ACC112 (cell line): ENCODE measurements at regions not wholly inside any gene's neighbourhood (a gene's known extent, or its start where the extent isn't known, plus 50 kb on each side); places are given as distances from the start of the nearest gene placed in this dataset.

Source experiments
- H2AFZ ChIP-seq: fragments of 200-600 bp; sonication (generic); one replicate; pipeline ENCODE4 v1.6.0; 2017; ENCODE audit warnings: antibody characterized with exemption, low read length; ENCODE audit not compliant: unreplicated experiment
- H3K27ac ChIP-seq: fragments of 200-600 bp; sonication (generic); 2 replicates; pipeline ENCODE4 v1.5.1; 2014; ENCODE audit warnings: low read depth, mild to moderate bottlenecking, antibody characterized with exemption, low read length, moderate library complexity
- H3K27me3 ChIP-seq: fragments of 200-600 bp; sonication (generic); 2 replicates; pipeline ENCODE4 v1.6.1; 2014; ENCODE audit warnings: mild to moderate bottlenecking, antibody characterized with exemption, low read length, moderate library complexity, mixed read lengths; ENCODE audit not compliant: insufficient read depth
- H3K36me3 ChIP-seq: fragments of 200-600 bp; sonication (generic); 2 replicates; pipeline ENCODE4 v1.6.1; 2016; ENCODE audit warnings: mild to moderate bottlenecking, antibody characterized with exemption, low read length, moderate library complexity, mixed read lengths; ENCODE audit not compliant: insufficient read depth
- H3K4me1 ChIP-seq: fragments of 200-600 bp; sonication (generic); one replicate; pipeline ENCODE4 v1.6.1; 2016; ENCODE audit warnings: low read length, mixed read lengths; ENCODE audit not compliant: insufficient read depth, unreplicated experiment, control insufficient read depth
- H3K4me3 ChIP-seq: fragments of 200-600 bp; sonication (generic); 2 replicates; pipeline ENCODE4 v1.5.1; 2014; ENCODE audit warnings: mild to moderate bottlenecking, low read depth, low read length
- H3K79me2 ChIP-seq: fragments of 200-600 bp; sonication (generic); one replicate; pipeline ENCODE4 v1.6.0; 2016; ENCODE audit warnings: low read length; ENCODE audit not compliant: control insufficient read depth, unreplicated experiment, insufficient read depth

DNA sequence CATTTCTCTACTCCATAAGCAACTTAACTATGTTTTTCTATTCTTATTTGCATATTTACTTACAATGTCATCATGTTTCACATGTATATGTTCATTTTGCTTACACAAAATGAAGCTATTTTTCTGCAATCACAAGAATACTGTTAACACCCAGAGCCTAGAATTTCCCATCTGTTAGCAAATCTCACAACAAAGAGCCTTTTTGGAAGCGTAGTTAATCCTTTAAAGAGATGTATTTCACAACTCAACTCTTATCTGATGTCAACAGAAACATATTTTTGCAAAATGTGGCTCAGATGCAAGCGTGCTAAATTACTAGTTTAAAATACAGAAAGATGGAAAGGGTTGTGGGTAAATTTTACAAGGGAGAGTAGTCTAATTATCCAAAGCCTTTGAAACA is 110.6 kb upstream of the COL1A2 start:
- no peak overlapping the region for H3K27ac ChIP-seq
- no peaks in the 10 kb centered on the region for H3K27me3 ChIP-seq
- H3K4me3 ChIP-seq, result no peak overlapping the region
- no peak overlapping the region for H2AFZ ChIP-seq
- H3K79me2 ChIP-seq, result no peaks in the 10 kb centered on the region
- H3K36me3 ChIP-seq, result no peaks in the 10 kb centered on the region
- no peaks in the 10 kb centered on the region for H3K4me1 ChIP-seq

DNA sequence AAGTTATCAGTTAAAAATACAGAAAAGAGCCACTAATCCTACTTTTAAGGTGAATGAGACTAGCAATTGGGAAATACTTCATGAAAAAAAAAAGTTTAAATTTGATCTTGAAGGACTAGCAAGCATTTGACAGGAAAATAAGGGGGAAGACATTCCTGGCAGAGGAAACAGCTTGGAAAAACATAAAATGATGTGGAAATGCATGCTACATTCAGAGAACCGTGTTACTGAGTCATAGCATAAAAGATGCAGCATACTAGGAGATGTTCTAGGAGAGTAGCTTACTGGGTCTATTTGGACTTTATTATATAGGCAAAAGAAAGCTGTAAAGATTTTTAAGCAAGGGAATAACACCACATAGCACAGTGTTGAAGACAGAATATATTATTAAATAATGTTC is 108.6 kb upstream of the COL1A2 start:
- no peaks in the 10 kb centered on the region for H3K4me1 ChIP-seq
- H3K27ac ChIP-seq, result no peak overlapping the region
- H3K79me2 ChIP-seq, result no peaks in the 10 kb centered on the region
- H3K4me3 ChIP-seq, result no peak overlapping the region
- no peaks in the 10 kb centered on the region for H3K36me3 ChIP-seq
- no peak overlapping the region for H2AFZ ChIP-seq
- H3K27me3 ChIP-seq, result no peaks in the 10 kb centered on the region

DNA sequence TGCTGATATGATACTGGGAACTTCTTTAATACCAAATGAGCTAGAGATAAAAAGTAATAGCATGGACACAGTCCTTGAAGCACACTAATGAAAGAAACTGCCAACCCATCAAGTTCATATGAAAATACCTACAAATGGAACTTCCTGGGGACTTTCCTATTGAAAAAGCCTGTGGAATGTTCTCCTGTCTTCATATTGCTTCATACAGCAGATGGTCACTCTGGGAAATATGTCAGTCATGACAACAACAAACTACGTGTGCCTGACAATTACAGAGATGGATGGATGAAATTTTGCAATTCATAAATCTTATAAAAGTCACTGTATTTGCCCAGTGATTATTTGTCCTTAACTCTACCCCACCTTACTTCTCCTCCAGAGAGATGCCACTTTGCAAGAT is 106.6 kb upstream of the COL1A2 start:
- Histone ChIP-seq H3K27ac (no peak overlapping the region), H3K4me3 (no peak overlapping the region), H3K27me3 (no peaks in the 10 kb centered on the region), H3K36me3 (no peaks in the 10 kb centered on the region), H2AFZ (peak overlapping the region; percentile 15), H3K79me2 (no peaks in the 10 kb centered on the region), H3K4me1 (no peaks in the 10 kb centered on the region)

DNA sequence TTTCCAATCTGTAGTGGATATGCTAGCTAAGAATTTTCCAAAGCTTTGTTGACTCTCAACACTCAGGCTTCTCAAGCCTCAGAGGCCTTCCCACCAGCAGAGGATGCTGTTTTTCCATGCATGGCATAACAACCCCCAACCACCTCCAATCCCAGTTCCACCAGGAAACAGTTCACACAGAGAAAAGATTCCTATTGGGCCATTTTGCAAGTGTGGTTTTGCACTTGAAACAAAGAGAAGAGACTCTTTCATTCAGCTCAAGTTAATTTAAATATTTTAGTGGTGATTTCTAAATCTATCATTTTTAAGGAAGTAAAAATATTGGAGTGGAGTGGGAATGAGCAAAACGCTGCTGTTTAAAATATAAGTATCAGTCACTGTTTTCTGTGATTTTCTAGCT is 105.6 kb upstream of the COL1A2 start:
- no peaks in the 10 kb centered on the region for H3K27me3 ChIP-seq
- H2AFZ ChIP-seq, result peak overlapping the region; percentile 35
- H3K4me1 ChIP-seq, result peaks cover 2% of the 10 kb centered on the region
- H3K36me3 ChIP-seq, result no peaks in the 10 kb centered on the region
- H3K4me3 ChIP-seq, result no peak overlapping the region
- no peak overlapping the region for H3K27ac ChIP-seq
- no peaks in the 10 kb centered on the region for H3K79me2 ChIP-seq

DNA sequence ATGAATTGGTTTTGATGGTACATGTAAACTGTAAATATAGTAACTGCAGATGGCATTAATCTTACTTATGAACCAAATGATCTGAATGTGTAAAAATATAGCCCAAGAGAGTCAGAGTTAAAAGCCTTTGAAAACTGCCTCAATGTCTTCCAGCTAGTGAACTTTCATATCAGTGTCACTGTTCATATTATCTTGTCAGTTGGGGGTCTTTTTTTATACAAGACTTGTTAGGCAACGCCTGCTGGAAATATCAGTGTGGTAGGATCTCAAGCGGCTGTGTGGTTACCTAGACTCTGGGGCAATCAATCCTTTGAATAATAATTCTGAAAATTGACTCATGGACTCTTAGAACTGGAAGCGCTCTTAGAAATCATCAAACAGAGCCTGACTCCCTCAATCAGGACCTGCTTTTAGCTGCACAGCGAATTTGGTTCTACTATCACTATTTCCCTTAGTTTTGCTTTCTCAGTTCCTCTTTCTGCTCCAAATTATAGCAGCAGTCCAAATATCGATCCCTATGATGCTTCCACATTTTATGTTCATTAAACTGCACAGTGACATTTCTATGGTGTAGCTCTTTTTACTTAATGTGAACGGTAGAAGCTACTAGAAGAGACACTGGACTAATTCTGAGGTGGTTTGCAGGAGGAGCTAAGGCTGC is 100.1 kb upstream of the COL1A2 start:
- Histone ChIP-seq H2AFZ (peak overlapping the region; percentile 66), H3K4me3 (peak overlapping the region; percentile 75), H3K36me3 (no peaks in the 10 kb centered on the region), H3K27ac (0 out of 2 replicates have a peak overlapping the region, but pooled peaks have one; percentile 0), H3K4me1 (peaks cover 52% of the 10 kb centered on the region), H3K79me2 (peaks cover 5% of the 10 kb centered on the region), H3K27me3 (no peaks in the 10 kb centered on the region)

DNA sequence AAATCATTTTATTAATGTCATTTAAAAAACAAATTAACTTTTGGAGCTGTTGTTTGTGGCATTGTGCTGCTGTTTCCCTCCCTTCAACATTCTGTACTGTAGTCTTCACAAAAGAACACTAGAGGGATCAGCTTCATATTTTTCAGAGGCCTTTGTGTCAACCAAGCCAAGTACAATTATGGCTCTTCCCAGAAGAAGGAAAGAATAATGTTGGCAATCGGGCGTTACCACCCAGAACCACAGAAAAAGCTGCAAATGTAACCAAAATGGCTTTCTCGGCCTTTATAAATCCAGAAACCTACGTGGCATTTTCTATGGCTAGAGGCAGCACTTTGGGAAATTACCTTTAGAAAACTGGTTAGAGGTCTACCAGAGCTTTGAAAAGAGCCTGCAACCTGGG is 98.8 kb upstream of the COL1A2 start:
- peaks cover 5% of the 10 kb centered on the region for H3K79me2 ChIP-seq
- H3K36me3 ChIP-seq, result no peaks in the 10 kb centered on the region
- peak overlapping the region; percentile 95 for H3K27ac ChIP-seq
- H3K4me1 ChIP-seq, result peaks cover 65% of the 10 kb centered on the region
- peak overlapping the region; percentile 57 for H3K4me3 ChIP-seq
- H2AFZ ChIP-seq, result peak overlapping the region; percentile 94
- H3K27me3 ChIP-seq, result no peaks in the 10 kb centered on the region

DNA sequence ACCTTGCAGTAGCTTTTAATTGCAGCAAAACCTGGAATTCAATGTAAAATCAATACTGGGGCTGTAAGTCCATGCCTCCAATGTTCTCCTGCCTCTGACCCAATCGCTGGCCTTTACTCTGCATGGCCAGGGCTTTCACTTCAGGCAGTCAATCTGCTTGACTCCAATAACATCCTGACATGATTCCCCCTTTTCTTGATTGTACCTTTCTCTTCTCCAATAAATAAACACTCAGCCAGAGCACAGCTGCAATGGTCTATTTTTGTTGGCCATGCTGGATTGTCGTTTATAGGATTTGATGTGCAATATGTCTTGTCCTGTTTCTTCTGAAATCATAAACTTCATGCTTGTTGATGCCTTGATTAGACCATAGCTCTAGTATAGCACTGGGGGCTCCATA is 97.8 kb upstream of the COL1A2 start:
- Histone ChIP-seq H3K27me3 (no peaks in the 10 kb centered on the region), H3K4me1 (peaks cover 74% of the 10 kb centered on the region), H3K36me3 (no peaks in the 10 kb centered on the region), H3K27ac (peak overlapping the region; percentile 95), H2AFZ (peak overlapping the region; percentile 94), H3K4me3 (peak overlapping the region; percentile 57), H3K79me2 (peaks cover 5% of the 10 kb centered on the region)

DNA sequence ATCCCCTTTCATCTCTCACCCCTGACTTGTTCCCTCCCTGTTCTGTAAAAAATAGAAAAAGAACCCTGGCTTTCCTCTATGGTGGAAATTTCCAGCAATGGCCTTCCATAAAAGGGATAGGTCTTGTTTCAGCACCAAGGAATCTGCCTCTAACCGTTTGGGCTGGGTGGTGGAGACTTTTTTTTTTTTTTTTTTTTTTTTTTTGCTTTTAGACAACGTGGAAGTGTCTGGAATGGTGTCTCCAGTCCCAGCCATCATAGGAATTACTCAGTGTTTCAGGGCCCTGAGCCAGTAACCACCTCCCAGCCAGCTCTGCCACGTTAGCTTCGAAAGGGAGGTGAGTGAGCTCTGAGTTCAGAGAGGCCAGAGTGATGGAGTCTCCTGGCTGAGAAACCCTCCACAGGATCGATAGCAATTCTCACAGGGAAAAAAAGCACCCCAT is 97.3 kb upstream of the COL1A2 start:
- peak overlapping the region; percentile 57 for H3K4me3 ChIP-seq
- H3K4me1 ChIP-seq, result peaks cover 79% of the 10 kb centered on the region
- peak overlapping the region; percentile 95 for H3K27ac ChIP-seq
- no peaks in the 10 kb centered on the region for H3K36me3 ChIP-seq
- peak overlapping the region; percentile 94 for H2AFZ ChIP-seq
- H3K79me2 ChIP-seq, result peaks cover 5% of the 10 kb centered on the region
- H3K27me3 ChIP-seq, result no peaks in the 10 kb centered on the region

DNA sequence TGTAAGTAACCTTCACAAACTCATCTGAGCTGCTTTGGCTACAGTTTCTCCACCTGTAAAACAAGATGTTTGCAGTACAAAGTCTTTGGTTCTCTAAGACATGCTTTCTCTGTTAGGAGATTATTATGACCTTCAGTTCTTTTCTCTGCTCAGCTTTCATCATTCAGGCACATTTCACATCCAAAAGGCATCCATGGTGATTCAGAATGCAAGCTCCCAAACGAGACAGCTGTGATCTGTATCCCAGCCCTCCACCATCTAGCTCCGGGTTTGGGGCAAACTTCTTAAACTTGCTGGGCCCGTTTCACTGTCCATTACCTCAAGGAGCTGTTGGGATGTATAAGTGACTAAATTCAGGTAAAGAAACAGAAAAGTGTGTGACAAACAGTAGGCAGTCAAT is 95.8 kb upstream of the COL1A2 start:
- peaks cover 5% of the 10 kb centered on the region for H3K79me2 ChIP-seq
- H3K36me3 ChIP-seq, result no peaks in the 10 kb centered on the region
- no peaks in the 10 kb centered on the region for H3K27me3 ChIP-seq
- H3K4me3 ChIP-seq, result peak overlapping the region; percentile 4; the same call in 1 of the 2 replicates
- peaks cover 94% of the 10 kb centered on the region for H3K4me1 ChIP-seq
- H3K27ac ChIP-seq, result peak overlapping the region; percentile 95
- H2AFZ ChIP-seq, result peak overlapping the region; percentile 60

DNA sequence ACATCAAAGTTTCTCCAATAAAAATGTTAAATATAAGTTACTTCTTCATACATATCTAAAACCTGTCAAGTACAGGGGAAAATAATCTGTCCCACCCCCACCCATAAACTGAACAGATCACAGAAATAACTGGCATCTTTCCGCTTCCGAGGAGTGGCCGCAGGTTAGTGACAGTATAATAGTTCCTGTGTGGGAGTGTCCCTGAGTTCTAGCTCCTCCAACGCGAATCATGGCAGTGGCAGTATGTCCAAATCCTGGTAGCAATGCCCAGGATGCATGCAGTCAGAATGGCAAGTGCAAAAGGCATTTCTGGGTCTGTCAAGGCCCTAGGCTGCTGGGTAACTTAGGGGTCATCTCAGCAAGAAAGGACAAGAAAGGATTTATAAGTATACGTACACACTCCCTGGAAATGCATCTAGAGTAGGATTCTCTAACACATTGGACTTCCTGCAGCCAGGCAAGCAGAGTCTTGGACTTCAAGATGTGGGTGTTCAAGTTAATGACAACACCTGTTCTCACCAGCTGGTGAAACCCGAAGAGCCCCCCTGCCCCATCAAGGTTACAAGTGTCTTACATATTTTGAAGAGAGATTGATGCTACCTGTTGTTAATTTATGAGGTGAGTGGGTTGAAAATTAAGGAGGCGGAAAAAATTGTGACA is 94.4 kb upstream of the COL1A2 start:
- H3K27ac ChIP-seq, result peak overlapping the region; percentile 95
- H3K4me1 ChIP-seq, result peaks cover 88% of the 10 kb centered on the region
- H3K27me3 ChIP-seq, result no peaks in the 10 kb centered on the region
- no peaks in the 10 kb centered on the region for H3K79me2 ChIP-seq
- no peak overlapping the region for H2AFZ ChIP-seq
- no peaks in the 10 kb centered on the region for H3K36me3 ChIP-seq
- H3K4me3 ChIP-seq, result no peak overlapping the region

DNA sequence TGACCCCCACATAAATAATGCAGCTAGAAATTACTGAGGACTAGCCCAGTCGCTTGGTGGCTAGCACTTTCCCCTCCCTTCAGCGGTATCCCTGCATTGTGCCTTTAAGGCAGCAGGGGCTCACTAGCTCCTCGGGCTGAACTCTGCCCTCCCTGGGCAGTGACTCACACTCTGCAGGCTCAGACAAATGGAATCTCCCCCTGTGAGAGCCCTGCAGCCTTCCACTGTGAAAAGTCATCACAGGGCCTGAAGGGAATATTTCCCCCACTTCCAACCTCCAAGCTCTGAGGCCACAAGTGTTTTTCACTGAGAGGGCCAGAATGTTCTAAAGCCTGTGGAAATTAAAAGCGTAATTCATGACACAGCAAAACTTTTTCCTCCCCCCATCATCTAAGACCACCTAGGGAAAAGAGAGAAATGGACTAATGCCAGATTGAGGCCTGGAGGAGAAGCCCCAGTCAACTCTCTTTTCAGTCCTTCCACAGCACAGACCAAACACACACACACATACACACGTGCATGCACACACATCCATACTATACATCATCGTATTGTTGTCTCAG is 93.6 kb upstream of the COL1A2 start:
- Histone ChIP-seq H3K36me3 (no peaks in the 10 kb centered on the region), H3K27me3 (no peaks in the 10 kb centered on the region), H3K4me3 (peak overlapping the region; percentile 60), H3K4me1 (peaks cover 82% of the 10 kb centered on the region), H3K27ac (peak overlapping the region; percentile 95), H3K79me2 (no peaks in the 10 kb centered on the region), H2AFZ (no peak overlapping the region)
